ENCODE measurements at regions not wholly inside any gene's neighbourhood (a gene's known extent, or its start where the extent isn't known, plus 50 kb on each side); places are given as distances from the start of the nearest gene placed in this dataset.

DNA sequence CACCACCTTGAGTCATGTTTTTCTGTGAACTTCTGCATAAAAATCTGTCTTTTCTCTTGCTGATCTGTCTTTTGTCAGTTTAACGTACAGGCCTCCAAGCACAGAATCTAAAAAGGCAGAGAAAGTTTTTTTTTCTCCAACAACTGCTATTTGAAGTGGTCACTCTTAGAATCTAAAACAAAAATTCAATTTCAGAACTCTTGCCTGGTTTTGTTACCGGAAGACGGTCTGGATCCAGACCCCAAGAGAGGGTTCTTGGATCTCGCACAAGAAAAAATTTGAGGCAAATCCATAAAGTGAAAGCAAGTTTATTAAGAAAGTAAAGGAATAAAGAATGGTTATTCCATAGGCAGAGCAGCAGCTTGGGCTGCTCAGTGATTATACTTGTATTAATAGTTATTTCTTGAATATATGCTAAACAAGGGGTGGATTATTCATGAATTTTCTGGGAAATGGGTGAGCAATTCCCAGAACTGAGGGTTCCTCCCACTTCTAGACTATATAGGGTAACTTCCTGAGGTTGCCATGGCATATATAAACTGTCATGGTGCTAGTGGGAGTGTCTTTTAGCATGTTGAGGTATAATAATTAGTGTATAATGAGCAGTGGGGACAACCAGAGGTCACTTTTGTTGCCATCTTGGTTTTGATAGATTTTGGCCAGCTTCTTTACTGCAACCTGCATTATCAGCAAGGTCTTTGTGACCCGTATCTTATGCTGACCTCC lies 150.0 kb upstream of the PLEKHA5 start:
- Histone ChIP-seq H3K23ac (ENCODE audit: low read depth, low read length, poor library complexity) (no peak overlapping the region), H3K36me3 (replicated peaks in 1 of 2; ENCODE audit: control insufficient read depth in 2 of 2, insufficient read depth in 2 of 2, low read length in 2 of 2) (peaks cover 0 to 1% of the 10 kb centered on the region in 2 donors), H3K4me1 (ENCODE audit: control insufficient read depth in 2 of 2, insufficient read depth in 1 of 2, low read depth in 1 of 2, low read length in 2 of 2) (peaks cover 0 to 3% of the 10 kb centered on the region in 2 donors), H3K9me3 (replicated peaks in 1 of 2; ENCODE audit: control insufficient read depth in 2 of 2, insufficient read depth in 1 of 2, low read depth in 1 of 2, low read length in 2 of 2) (peaks cover 0 to 12% of the 10 kb centered on the region in 2 donors), H3K4me3 (ENCODE audit: low read length in 2 of 2) (no peak overlapping the region), H4K91ac (ENCODE audit: low read depth, low read length, poor library complexity) (no peak overlapping the region), H3K4ac (ENCODE audit: low read length) (no peak overlapping the region), H3K14ac (ENCODE audit: low read length) (no peak overlapping the region), H2AFZ (ENCODE audit: low read length) (no peak overlapping the region), H3K27me3 (ENCODE audit: control insufficient read depth in 3 of 3, insufficient read depth in 3 of 3, low read depth in 1 of 3, low read length in 3 of 3) (no peaks in the 10 kb centered on the region), H2BK15ac (ENCODE audit: low read length) (no peak overlapping the region), H2BK5ac (ENCODE audit: low read length) (no peak overlapping the region), H2BK12ac (ENCODE audit: low read length) (no peak overlapping the region), H4K8ac (ENCODE audit: low read depth, low read length) (no peak overlapping the region), H3K9ac (ENCODE audit: low read depth, low read length, poor library complexity) (no peak overlapping the region), H3K4me2 (ENCODE audit: insufficient read depth, low read length, poor library complexity, severe bottlenecking) (no peak overlapping the region), H2BK120ac (ENCODE audit: low read depth, low read length) (no peak overlapping the region), H3K18ac (ENCODE audit: low read length) (no peak overlapping the region), H2AK5ac (ENCODE audit: low read depth, low read length) (no peak overlapping the region), H3K79me1 (ENCODE audit: low read depth, low read length) (no peaks in the 10 kb centered on the region), H3K27ac (replicated peaks; ENCODE audit: low read length) (no peak overlapping the region)
- WGBS, 2 donors (ENCODE audit: extremely low coverage in 2 of 2, insufficient read length in 2 of 2, insufficient replicate concordance in 1 of 2) = no CpG with 5 or more reads among the region's 5 CpGs
- DNase-seq (ENCODE audit: low spot score) = no peak

DNA sequence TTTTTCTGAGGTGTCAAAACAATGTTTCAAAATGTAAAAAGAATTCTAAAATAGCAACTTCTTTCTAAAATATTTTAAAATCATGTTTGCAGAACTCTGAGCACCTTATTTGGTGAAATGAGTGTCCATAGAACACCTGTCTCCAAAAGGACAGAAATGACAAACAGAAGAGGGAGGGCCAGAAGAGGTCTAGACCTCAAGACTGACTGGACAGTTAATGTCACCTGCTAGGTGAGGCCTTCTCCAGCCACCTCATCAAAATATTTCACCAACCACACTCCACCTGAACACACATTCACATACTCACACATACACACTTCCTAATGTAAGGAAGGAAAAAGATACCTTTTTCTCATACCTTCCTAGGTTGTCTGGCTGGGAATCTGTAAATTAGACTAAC lies 147.8 kb upstream of the PLEKHA5 start:
- Histone ChIP-seq H3K4me2 (ENCODE audit: insufficient read depth, low read length, poor library complexity, severe bottlenecking) (no peak overlapping the region), H2BK120ac (ENCODE audit: low read depth, low read length) (no peak overlapping the region), H3K9me3 (replicated peaks in 1 of 2; ENCODE audit: control insufficient read depth in 2 of 2, insufficient read depth in 1 of 2, low read depth in 1 of 2, low read length in 2 of 2) (peaks cover 0 to 10% of the 10 kb centered on the region in 2 donors), H3K4me1 (ENCODE audit: control insufficient read depth in 2 of 2, insufficient read depth in 1 of 2, low read depth in 1 of 2, low read length in 2 of 2) (peaks cover 0 to 3% of the 10 kb centered on the region in 2 donors), H3K18ac (ENCODE audit: low read length) (no peak overlapping the region), H3K4ac (ENCODE audit: low read length) (no peak overlapping the region), H3K36me3 (replicated peaks in 1 of 2; ENCODE audit: control insufficient read depth in 2 of 2, insufficient read depth in 2 of 2, low read length in 2 of 2) (peaks cover 0 to 1% of the 10 kb centered on the region in 2 donors), H4K91ac (ENCODE audit: low read depth, low read length, poor library complexity) (no peak overlapping the region), H3K23ac (ENCODE audit: low read depth, low read length, poor library complexity) (no peak overlapping the region), H3K4me3 (ENCODE audit: low read length in 2 of 2) (no peak overlapping the region), H3K27me3 (ENCODE audit: control insufficient read depth in 3 of 3, insufficient read depth in 3 of 3, low read depth in 1 of 3, low read length in 3 of 3) (no peaks in the 10 kb centered on the region), H3K9ac (ENCODE audit: low read depth, low read length, poor library complexity) (no peak overlapping the region), H2AK5ac (ENCODE audit: low read depth, low read length) (no peak overlapping the region), H3K27ac (replicated peaks; ENCODE audit: low read length) (no peak overlapping the region), H4K8ac (ENCODE audit: low read depth, low read length) (no peak overlapping the region), H2BK12ac (ENCODE audit: low read length) (no peak overlapping the region), H2BK15ac (ENCODE audit: low read length) (no peak overlapping the region), H3K79me1 (ENCODE audit: low read depth, low read length) (no peaks in the 10 kb centered on the region), H3K14ac (ENCODE audit: low read length) (no peak overlapping the region), H2AFZ (ENCODE audit: low read length) (no peak overlapping the region), H2BK5ac (ENCODE audit: low read length) (no peak overlapping the region)
- DNase-seq (ENCODE audit: low spot score) = no peak

DNA sequence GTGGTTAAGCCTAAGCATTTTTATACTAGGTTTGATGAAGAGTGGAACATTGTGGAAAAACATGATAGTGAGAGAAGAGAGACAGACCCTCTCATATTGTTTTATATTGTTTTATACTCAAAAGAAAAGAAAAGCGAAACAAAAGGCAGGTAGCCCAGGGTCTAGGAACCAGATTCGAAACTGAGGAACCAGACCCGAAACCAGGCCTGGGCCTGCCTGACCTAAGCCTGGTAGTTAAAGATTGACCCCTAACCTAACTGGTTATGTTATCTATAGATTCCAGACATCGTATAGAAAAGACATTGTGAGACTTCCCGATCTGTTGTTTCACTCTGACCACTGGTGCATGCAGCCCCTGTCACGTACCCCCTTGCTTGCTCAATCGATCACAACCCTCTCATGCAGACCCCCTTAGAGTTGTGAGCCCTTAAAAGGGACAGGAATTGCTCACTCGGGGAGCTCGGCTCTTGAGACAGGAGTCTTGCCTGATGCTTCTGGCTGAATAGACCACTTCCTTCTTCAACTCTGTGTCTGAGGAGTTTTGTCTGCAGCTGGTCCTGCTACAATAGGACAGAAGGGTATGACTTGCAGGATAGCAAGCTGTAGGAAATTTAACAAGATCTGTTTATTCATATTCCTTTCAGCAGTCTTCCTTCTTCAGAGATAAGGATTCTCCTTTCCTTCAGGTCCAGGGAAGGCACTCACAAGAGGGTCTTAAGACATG lies 147.1 kb upstream of the PLEKHA5 start:
- Histone ChIP-seq H3K18ac (ENCODE audit: low read length) (no peak overlapping the region), H3K9ac (ENCODE audit: low read depth, low read length, poor library complexity) (no peak overlapping the region), H3K4me3 (ENCODE audit: low read length in 2 of 2) (no peak overlapping the region), H2BK120ac (ENCODE audit: low read depth, low read length) (no peak overlapping the region), H2AK5ac (ENCODE audit: low read depth, low read length) (no peak overlapping the region), H3K4ac (ENCODE audit: low read length) (no peak overlapping the region), H4K91ac (ENCODE audit: low read depth, low read length, poor library complexity) (no peak overlapping the region), H3K27me3 (ENCODE audit: control insufficient read depth in 3 of 3, insufficient read depth in 3 of 3, low read depth in 1 of 3, low read length in 3 of 3) (no peaks in the 10 kb centered on the region), H3K36me3 (replicated peaks in 1 of 2; ENCODE audit: control insufficient read depth in 2 of 2, insufficient read depth in 2 of 2, low read length in 2 of 2) (peaks cover 0 to 1% of the 10 kb centered on the region in 2 donors), H3K23ac (ENCODE audit: low read depth, low read length, poor library complexity) (no peak overlapping the region), H2BK12ac (ENCODE audit: low read length) (no peak overlapping the region), H3K4me1 (ENCODE audit: control insufficient read depth in 2 of 2, insufficient read depth in 1 of 2, low read depth in 1 of 2, low read length in 2 of 2) (peaks cover 0 to 3% of the 10 kb centered on the region in 2 donors), H2BK15ac (ENCODE audit: low read length) (no peak overlapping the region), H3K14ac (ENCODE audit: low read length) (no peak overlapping the region), H3K79me1 (ENCODE audit: low read depth, low read length) (no peaks in the 10 kb centered on the region), H3K27ac (replicated peaks; ENCODE audit: low read length) (no peak overlapping the region), H3K9me3 (replicated peaks in 1 of 2; ENCODE audit: control insufficient read depth in 2 of 2, insufficient read depth in 1 of 2, low read depth in 1 of 2, low read length in 2 of 2) (peaks cover 0 to 7% of the 10 kb centered on the region in 2 donors), H2BK5ac (ENCODE audit: low read length) (no peak overlapping the region), H4K8ac (ENCODE audit: low read depth, low read length) (no peak overlapping the region), H2AFZ (ENCODE audit: low read length) (peak overlapping the region; percentile 26), H3K4me2 (ENCODE audit: insufficient read depth, low read length, poor library complexity, severe bottlenecking) (no peak overlapping the region)
- DNase-seq (ENCODE audit: low spot score) = no peak
- WGBS, 2 donors (ENCODE audit: extremely low coverage in 2 of 2, insufficient read length in 2 of 2, insufficient replicate concordance in 1 of 2) = no CpG with 5 or more reads among the region's 9 CpGs

DNA sequence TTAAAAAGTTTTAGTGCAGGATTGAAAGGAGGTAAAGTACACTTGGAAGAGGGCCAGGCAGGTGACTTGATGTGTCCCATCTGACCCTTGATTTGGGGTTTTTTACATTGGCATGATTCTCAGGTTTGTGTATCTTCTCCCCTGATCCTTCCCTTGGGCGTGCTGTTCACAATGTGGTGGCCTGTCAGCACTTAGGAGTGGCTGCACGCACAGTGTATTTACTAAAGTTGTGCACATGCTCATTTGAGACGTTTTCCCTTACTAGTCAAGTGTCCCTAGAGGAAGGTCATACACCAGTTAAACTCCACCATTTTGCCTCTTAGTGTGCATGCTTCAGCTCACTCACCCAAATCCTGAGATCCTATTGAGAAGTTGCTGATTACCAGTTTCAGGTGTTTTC lies 145.7 kb upstream of the PLEKHA5 start:
- Histone ChIP-seq H3K79me1 (ENCODE audit: low read depth, low read length) (no peaks in the 10 kb centered on the region), H3K4me2 (ENCODE audit: insufficient read depth, low read length, poor library complexity, severe bottlenecking) (no peak overlapping the region), H3K4me1 (ENCODE audit: control insufficient read depth in 2 of 2, insufficient read depth in 1 of 2, low read depth in 1 of 2, low read length in 2 of 2) (peaks cover 0 to 3% of the 10 kb centered on the region in 2 donors), H3K9me3 (replicated peaks in 1 of 2; ENCODE audit: control insufficient read depth in 2 of 2, insufficient read depth in 1 of 2, low read depth in 1 of 2, low read length in 2 of 2) (peaks cover 0 to 7% of the 10 kb centered on the region in 2 donors), H3K27ac (replicated peaks; ENCODE audit: low read length) (no peak overlapping the region), H2BK5ac (ENCODE audit: low read length) (no peak overlapping the region), H3K4ac (ENCODE audit: low read length) (no peak overlapping the region), H4K8ac (ENCODE audit: low read depth, low read length) (no peak overlapping the region), H2BK120ac (ENCODE audit: low read depth, low read length) (no peak overlapping the region), H3K9ac (ENCODE audit: low read depth, low read length, poor library complexity) (no peak overlapping the region), H3K36me3 (replicated peaks in 1 of 2; ENCODE audit: control insufficient read depth in 2 of 2, insufficient read depth in 2 of 2, low read length in 2 of 2) (peaks cover 0 to 1% of the 10 kb centered on the region in 2 donors), H3K27me3 (ENCODE audit: control insufficient read depth in 3 of 3, insufficient read depth in 3 of 3, low read depth in 1 of 3, low read length in 3 of 3) (no peaks in the 10 kb centered on the region), H3K4me3 (ENCODE audit: low read length in 2 of 2) (no peak overlapping the region), H2AK5ac (ENCODE audit: low read depth, low read length) (no peak overlapping the region), H3K23ac (ENCODE audit: low read depth, low read length, poor library complexity) (no peak overlapping the region), H3K14ac (ENCODE audit: low read length) (no peak overlapping the region), H4K91ac (ENCODE audit: low read depth, low read length, poor library complexity) (no peak overlapping the region), H3K18ac (ENCODE audit: low read length) (no peak overlapping the region), H2BK12ac (ENCODE audit: low read length) (no peak overlapping the region), H2AFZ (ENCODE audit: low read length) (no peak overlapping the region), H2BK15ac (ENCODE audit: low read length) (no peak overlapping the region)
- WGBS, 2 donors (ENCODE audit: extremely low coverage in 2 of 2, insufficient read length in 2 of 2, insufficient replicate concordance in 1 of 2) = no CpG with 5 or more reads among the region's 3 CpGs
- no peak for DNase-seq (ENCODE audit: low spot score)
